Retinal pigment epithelial cell (primary cell): ENCODE measurements at regions not wholly inside any gene's neighbourhood (a gene's known extent, or its start where the extent isn't known, plus 50 kb on each side); places are given as distances from the start of the nearest gene placed in this dataset.

Source experiments
- DNase-seq: peaks from one replicate; pipeline ENCODE4 v3.0.0-alpha.2; 2010; ENCODE audit warnings: low read depth
- H3K4me3 ChIP-seq: 2 replicates; pipeline ENCODE4 v1.5.1; 2011; ENCODE audit warnings: mild to moderate bottlenecking, low read length, control low read depth, moderate library complexity
- CTCF ChIP-seq: conservative IDR thresholded peaks from 2 replicates; pipeline ENCODE4 v1.5.1; 2011; ENCODE audit warnings: low read depth, low read length, control low read depth, inconsistent platforms

GRCh38 chr22:47589271-47590250, 827.1 kb downstream of the TBC1D22A start:
- TF ChIP-seq CTCF = no peak
- no peak overlapping the region for H3K4me3 ChIP-seq
- no peak for DNase-seq

- no peak for DNase-seq
- no peak for TF ChIP-seq CTCF
- no peak overlapping the region for H3K4me3 ChIP-seq
Measured at GRCh38 chr22:47588578-47588960, 826.1 kb downstream of the TBC1D22A start.

GRCh38 chr22:47587861-47588577, 825.6 kb downstream of the TBC1D22A start:
- H3K4me3 ChIP-seq = no peak overlapping the region
- TF ChIP-seq CTCF = no peak
- no peak for DNase-seq

DNA sequence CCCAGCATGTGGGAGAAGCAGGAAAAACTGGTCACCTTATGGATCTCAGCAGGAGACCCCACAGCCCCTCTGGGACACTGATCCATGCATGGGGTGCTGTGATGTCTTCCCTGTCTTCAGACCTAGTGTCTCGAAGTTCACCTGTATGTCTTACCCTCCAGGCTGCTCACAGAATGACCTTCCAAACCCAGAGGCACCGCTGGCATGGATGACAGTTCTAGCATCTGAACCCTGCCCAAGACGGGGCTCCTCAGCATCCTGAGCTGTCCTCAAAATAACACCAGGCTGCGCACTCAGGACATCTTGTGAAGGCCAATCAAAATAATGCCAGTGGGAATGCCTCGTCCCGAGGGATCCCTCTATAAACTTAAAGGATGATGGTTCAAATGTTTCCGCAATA, 824.9 kb downstream of the TBC1D22A start:
- no peak for DNase-seq
- no peak overlapping the region for H3K4me3 ChIP-seq
- TF ChIP-seq CTCF = no peak

- no peak overlapping the region for H3K4me3 ChIP-seq
- no peak for DNase-seq
- no peak for TF ChIP-seq CTCF
Measured at GRCh38 chr22:47586946-47587345, 824.5 kb downstream of the TBC1D22A start.

- H3K4me3 ChIP-seq = no peak overlapping the region
- TF ChIP-seq CTCF = no peak
- no peak for DNase-seq
Measured at GRCh38 chr22:47586038-47586437, 823.6 kb downstream of the TBC1D22A start.
